Peyer's patch (tissue), 4 donors: ENCODE measurements at regions not wholly inside any gene's neighbourhood (a gene's known extent, or its start where the extent isn't known, plus 50 kb on each side); places are given as distances from the start of the nearest gene placed in this dataset.

Experiments
- DNase-seq, 3 donors: peaks; one replicate each; pipeline ENCODE4 v3.0.0-alpha.2; 2017 to 2019
- H3K27ac ChIP-seq, 4 donors: fragments of 200-600 bp; sonication (generic); one replicate each; pipeline ENCODE4 v1.5.1; 2016 to 2019
- H3K27me3 ChIP-seq, 2 donors: fragments of 200-600 bp; sonication (generic); one replicate each; pipeline ENCODE4 v1.5.1; 2019
- H3K36me3 ChIP-seq, 3 donors: fragments of 200-600 bp; sonication (generic); one replicate each; pipeline ENCODE4 v1.5.1; 2016 to 2019
- H3K4me1 ChIP-seq, 4 donors: fragments of 200-600 bp; sonication (generic); one replicate each; pipeline ENCODE4 v1.5.1; 2016 to 2019
- H3K4me3 ChIP-seq, 4 donors: fragments of 200-600 bp; sonication (generic); 1 replicate in 3 of 4; 2 replicates in 1 of 4; pipeline ENCODE4 v1.5.1; 2016 to 2019; ENCODE audit warnings: mild to moderate bottlenecking in 1 of 4
- H3K9me3 ChIP-seq, 4 donors: fragments of 200-600 bp; sonication (generic); one replicate each; pipeline ENCODE4 v1.5.1; 2016 to 2019; ENCODE audit warnings: mild to moderate bottlenecking in 1 of 4
- CTCF ChIP-seq, 6 experiments: fragments of 450-650 bp in 4 of 6; fragments of 200-600 bp in 2 of 6; sonication (generic) in 1 of 6; IDR thresholded peaks; one replicate each; pipeline ENCODE4 v1.5.1; 2017 to 2019; ENCODE audit warnings: antibody characterized with exemption in 6 of 6, mild to moderate bottlenecking in 3 of 6, moderate library complexity in 1 of 6
- POLR2A ChIP-seq, 2 donors: fragments of 450-650 bp; IDR thresholded peaks; one replicate each; pipeline ENCODE4 v1.5.1; 2017; ENCODE audit warnings: antibody characterized with exemption in 2 of 2, mild to moderate bottlenecking in 2 of 2, moderate library complexity in 2 of 2

- Histone ChIP-seq H3K27me3 (no peaks in the 10 kb centered on the region), H3K27ac (no peak overlapping the region), H3K4me1 (no peaks in the 10 kb centered on the region), H3K9me3 (peaks cover 0 to 7% (median 2%) of the 10 kb centered on the region in 4 donors), H3K36me3 (no peaks in the 10 kb centered on the region), H3K4me3 (no peak overlapping the region)
- no peak for DNase-seq
- TF ChIP-seq POLR2A (IDR thresholded peaks at IDR 0.05) = no peak
- TF ChIP-seq CTCF (IDR thresholded peaks at IDR 0.05) = no peak
Measured at GRCh38 chr16:11435576-11435975, 90.3 kb downstream of the RMI2 start.

- Histone ChIP-seq H3K4me1 (no peaks in the 10 kb centered on the region), H3K27me3 (no peaks in the 10 kb centered on the region), H3K4me3 (no peak overlapping the region), H3K9me3 (peaks cover 0 to 11% (median 3%) of the 10 kb centered on the region in 4 donors), H3K36me3 (no peaks in the 10 kb centered on the region), H3K27ac (no peak overlapping the region)
- TF ChIP-seq CTCF (IDR thresholded peaks at IDR 0.05) = no peak
- no peak for TF ChIP-seq POLR2A (IDR thresholded peaks at IDR 0.05)
- no peak for DNase-seq
Measured at GRCh38 chr16:11437069-11437468, 91.8 kb downstream of the RMI2 start.

GRCh38 chr16:11439790-11440656, 94.8 kb downstream of the RMI2 start:
- no peak overlapping the region for H3K4me3 ChIP-seq
- H3K27ac ChIP-seq = no peak overlapping the region
- H3K36me3 ChIP-seq = no peaks in the 10 kb centered on the region
- no peak for DNase-seq
- peaks cover 0 to 11% (median 3%) of the 10 kb centered on the region in 4 donors for H3K9me3 ChIP-seq
- TF ChIP-seq CTCF (IDR thresholded peaks at IDR 0.05) (no peak), POLR2A (IDR thresholded peaks at IDR 0.05) (no peak)
- H3K27me3 ChIP-seq = no peaks in the 10 kb centered on the region
- no peaks in the 10 kb centered on the region for H3K4me1 ChIP-seq

- Histone ChIP-seq H3K27me3 (no peaks in the 10 kb centered on the region), H3K4me1 (no peaks in the 10 kb centered on the region), H3K9me3 (peaks cover 0 to 11% (median 3%) of the 10 kb centered on the region in 4 donors), H3K4me3 (no peak overlapping the region), H3K36me3 (no peaks in the 10 kb centered on the region), H3K27ac (no peak overlapping the region)
- TF ChIP-seq POLR2A (IDR thresholded peaks at IDR 0.05) (no peak), CTCF (IDR thresholded peaks at IDR 0.05) (no peak)
- DNase-seq = no peak
Measured at GRCh38 chr16:11440657-11441012, 95.4 kb downstream of the RMI2 start.

GRCh38 chr16:11445486-11445885, 100.2 kb downstream of the RMI2 start:
- no peaks in the 10 kb centered on the region for H3K4me1 ChIP-seq

More at GRCh38 chr16:11445486-11445885, 100.2 kb downstream of the RMI2 start:
- Histone ChIP-seq H3K27me3 (no peaks in the 10 kb centered on the region), H3K9me3 (peaks cover 0 to 4% (median 1%) of the 10 kb centered on the region in 4 donors), H3K36me3 (no peaks in the 10 kb centered on the region), H3K4me3 (no peak overlapping the region), H3K27ac (no peak overlapping the region)
- TF ChIP-seq CTCF (IDR thresholded peaks at IDR 0.05) (no peak), POLR2A (IDR thresholded peaks at IDR 0.05) (no peak)
- no peak for DNase-seq
